Mammary epithelial cell (primary cell): ENCODE measurements at regions not wholly inside any gene's neighbourhood (a gene's known extent, or its start where the extent isn't known, plus 50 kb on each side); places are given as distances from the start of the nearest gene placed in this dataset.

Experiments used
- CTCF ChIP-seq, 2 donors: IDR thresholded peaks in 1 of 2; conservative IDR thresholded peaks in 1 of 2; 2 replicates each; pipeline ENCODE4 v1.5.1; 2011 to 2012; ENCODE audit warnings: inconsistent platforms in 2 of 2, low read length in 2 of 2, mild to moderate bottlenecking in 2 of 2, control low read depth in 1 of 2, low read depth in 1 of 2; ENCODE audit not compliant: insufficient read depth in 1 of 2; ENCODE audit errors: extremely low read depth in 1 of 2
- EZH2 ChIP-seq: IDR thresholded peaks from 2 replicates; pipeline ENCODE4 v1.6.1; 2012; ENCODE audit warnings: low read length, inconsistent platforms, borderline replicate concordance

- TF ChIP-seq CTCF (conservative IDR thresholded peaks at IDR 0.05 in 1 of 2, IDR thresholded peaks at IDR 0.05 in 1 of 2; ENCODE audit: extremely low read depth in 1 of 2, insufficient read depth in 1 of 2, low read depth in 1 of 2, low read length in 2 of 2) (no peak), EZH2 (no peak)
These were observed 233.6 kb upstream of the TGFBR2 start for GRCh38 chr3:30372837-30373236.
